HT-29 (cell line): ENCODE measurements at regions not wholly inside any gene's neighbourhood (a gene's known extent, or its start where the extent isn't known, plus 50 kb on each side); places are given as distances from the start of the nearest gene placed in this dataset.
"Not testable (repeated sequence)": the region's sequence is repeated elsewhere in the genome, so short reads cannot be mapped to it uniquely, and the experiment has no call there.

Experiments used
- DNase-seq: peaks from one replicate; pipeline ENCODE4 v3.0.0-alpha.2; 2015; ENCODE audit warnings: low spot score

DNA sequence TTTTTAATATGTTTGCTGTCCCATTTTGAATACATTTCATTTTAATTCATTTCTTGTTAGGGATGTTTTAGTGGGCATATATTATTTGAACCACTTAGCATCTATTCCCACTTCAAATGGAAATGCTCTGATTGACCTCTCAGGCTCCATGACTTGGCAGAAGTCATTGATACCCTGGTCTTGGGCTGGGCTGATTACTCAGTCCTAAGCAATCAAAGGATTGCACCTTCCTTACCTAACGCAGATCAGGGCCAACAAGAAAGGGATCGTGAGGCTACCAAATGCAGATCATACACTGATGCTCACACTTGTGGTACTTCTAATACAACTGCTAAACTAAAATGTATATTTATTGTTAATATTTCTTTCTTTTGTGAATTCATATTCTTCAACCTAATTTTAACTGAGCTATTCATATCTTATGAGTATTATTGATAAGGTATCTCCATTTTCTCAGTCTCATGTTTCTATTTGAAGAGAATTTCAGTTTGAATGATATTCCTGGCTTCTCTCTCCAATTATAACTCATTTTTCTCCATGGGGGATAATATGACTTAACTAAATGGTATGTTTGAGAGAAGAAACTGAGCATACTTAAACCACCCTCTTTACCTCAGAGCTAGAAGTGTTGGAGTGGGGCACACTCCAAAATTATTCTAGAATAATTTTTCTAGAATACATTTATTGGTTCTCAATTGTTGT is 615.5 kb upstream of the ADAMTS5 start:
- DNase-seq, result no peak

- DNase-seq, result no peak
Observed at GRCh38 chr21:27581168-27581567, 614.3 kb upstream of the ADAMTS5 start.

GRCh38 chr21:27580276-27580675 is 613.4 kb upstream of the ADAMTS5 start:
- no peak for DNase-seq

DNA sequence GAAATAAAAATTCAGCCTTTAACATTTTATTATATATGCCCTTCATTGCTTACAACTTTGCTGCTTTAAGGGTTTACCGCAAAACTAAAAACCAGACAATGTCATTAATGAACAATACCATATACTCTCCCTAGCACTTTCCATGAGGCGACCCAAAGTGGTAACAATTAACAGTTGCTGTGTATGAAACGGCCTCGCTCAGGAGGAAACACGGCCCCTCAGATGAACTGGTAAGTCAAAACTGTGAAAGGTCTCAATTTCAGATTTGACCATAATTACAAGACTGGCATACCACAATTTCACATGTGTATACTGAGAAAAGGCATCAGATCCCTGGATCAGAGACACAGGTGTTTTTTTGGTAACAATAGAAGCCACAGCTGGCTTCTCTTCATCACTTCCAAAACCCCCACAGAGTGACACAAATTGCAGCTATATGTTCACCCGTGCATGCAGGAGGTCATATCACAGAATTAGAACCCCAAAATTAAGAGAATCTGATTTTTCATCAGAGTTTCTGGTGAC is 611.9 kb upstream of the ADAMTS5 start:
- no peak for DNase-seq

DNA sequence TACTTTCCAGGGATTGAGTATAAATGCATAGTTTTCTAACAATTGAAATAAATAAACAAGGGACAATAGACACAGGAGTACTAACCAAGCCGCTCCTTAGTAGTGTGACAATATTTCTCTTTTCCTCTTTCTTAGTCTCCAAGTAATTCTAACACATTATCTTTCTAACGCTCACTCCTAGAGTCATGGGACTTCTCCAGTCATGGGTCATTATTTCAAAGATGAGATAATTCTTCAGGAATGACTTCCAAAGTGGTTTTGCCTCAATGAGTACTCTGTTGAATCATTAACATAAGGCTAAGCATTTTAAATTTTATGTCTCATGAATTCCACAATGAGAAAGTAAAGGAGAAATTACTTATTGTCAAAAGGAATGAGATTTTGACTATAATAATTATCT is 605.8 kb upstream of the ADAMTS5 start:
- DNase-seq, result no peak

- no peak for DNase-seq
Observed at GRCh38 chr21:27571706-27572105, 604.8 kb upstream of the ADAMTS5 start.

DNA sequence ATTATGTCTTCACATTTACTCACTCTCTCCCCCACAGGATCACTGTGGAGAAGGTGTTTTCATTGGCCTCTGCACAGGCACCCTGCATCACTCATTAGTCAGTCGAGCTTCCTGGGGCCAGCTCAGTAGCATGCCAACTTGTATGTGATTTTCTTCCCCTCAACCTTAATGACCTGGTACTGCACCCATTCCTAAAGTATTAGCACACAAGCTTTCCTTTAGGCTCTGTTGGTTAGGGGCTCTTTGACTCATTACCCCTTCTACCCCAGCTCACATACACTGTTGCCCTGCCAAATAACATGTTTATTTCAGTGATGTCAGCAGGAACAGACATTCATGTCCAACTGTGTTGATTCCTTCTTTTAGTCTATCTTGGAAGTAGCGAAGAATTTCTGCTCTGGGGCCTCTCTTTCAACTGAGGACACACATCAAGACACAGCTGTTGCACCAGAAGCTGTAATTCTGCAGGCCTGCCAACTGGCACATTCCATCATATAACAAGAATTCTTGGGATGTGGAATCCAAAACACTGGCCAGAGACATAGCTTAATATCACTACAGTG is 603.5 kb upstream of the ADAMTS5 start:
- DNase-seq, result no peak

DNA sequence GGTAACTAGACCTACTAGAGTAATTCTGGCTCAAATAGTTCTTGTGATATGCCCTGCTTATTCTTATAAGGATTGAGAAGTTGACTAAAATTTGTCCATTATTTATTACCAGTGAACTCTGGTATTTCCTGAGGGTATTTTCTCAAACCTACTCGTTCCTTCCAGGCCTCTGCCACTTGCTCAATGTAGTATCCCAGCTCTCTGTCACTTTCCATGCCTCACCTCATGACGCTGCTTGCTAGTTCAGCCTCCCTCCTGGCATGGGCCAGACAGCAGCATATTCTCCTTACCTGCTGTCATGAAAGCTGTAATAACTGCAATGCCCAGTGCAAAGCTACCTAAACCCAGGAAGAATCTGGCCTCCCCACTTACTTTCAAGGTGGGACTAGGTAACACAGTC is 602.9 kb upstream of the ADAMTS5 start:
- DNase-seq, result no peak

- DNase-seq, result no peak
Observed at GRCh38 chr21:27569091-27569490, 602.2 kb upstream of the ADAMTS5 start.

DNA sequence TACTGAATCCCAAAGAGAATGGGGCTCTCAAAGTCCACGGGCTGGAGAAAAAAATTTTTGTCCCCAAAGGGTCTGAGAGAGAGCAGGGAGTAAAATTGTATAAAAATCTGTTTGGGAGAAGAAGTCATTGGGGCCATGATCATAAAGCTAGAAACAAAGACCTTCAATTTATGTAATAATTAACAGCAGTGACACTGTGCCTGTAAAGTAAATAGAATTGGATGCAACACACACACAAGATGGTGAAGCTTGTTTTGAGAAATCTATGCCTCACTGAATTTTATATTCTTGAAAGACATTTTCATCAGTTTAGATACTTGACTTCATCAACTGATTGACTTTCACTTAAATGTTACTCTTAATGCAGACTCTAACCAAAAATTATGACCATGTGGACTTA is 600.5 kb upstream of the ADAMTS5 start:
- DNase-seq, result no peak

DNA sequence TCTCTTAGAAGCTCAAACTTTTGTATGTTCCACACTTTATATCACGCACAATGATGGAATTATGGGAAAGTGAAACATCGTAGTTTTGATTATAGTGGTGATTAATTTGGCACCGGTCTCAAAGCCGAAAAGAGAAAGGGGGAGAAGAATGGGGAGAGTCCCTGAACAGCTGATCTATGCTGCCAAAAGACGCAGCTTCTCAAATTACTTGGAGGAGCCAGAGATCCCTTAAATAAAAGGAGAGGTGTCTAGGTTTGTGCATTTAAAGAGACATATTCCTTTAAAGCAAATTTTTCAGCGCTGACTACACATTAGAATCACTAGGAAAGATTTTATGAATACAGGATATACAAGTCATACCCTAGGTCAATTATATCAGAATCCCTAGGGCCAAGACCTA is 599.6 kb upstream of the ADAMTS5 start:
- DNase-seq, result no peak

DNA sequence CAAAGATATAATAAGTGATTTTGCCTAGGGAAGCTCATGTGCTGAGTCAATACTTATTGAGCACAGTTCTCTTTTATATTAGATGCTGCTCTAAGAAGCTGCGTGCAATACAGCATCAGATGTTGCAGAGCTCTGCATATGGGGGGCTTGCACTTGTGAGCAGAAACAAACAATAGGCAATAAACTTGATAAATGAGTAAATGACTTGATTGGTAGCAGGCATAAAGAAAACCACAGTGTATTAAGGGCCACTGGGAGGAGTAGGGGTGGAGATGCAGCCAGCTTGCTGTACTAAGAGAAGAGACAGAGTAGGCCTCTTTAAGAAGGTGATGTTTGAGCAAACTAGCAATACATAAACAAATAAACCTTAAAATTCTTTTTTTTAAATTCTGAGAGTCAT is 598.5 kb upstream of the ADAMTS5 start:
- DNase-seq, result no peak

DNA sequence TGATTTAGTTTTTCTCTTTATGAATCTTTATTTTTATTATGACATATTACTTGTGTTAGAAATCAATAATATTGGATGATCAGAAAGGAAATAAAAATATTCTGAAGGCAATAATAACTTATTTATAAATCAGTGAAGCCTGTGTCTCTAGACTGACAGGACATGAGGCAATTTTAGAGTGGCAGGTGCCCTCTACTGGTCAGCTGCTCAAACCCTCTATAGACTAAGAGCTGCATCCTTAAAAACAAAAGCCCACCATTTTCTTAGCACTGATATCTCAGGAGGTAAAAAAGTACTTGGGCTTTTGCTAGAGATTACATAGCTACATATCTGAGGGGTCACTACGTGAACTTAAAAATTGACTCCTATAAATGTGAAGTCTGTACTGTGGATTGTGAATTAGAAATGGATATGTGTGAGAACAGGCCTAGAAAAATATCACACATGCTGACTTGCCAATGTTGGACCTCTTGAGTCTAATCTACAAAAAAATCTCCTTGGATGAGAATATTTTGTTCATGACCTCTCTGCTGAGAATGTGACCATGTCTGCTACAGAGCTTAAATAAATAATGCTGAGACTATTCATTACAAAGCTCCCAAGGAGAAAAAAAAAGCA is 597.9 kb upstream of the ADAMTS5 start:
- peak; percentile 40 for DNase-seq

- DNase-seq, result no peak
Observed at GRCh38 chr21:27562303-27562702, 595.4 kb upstream of the ADAMTS5 start.

- no peak for DNase-seq
Observed at GRCh38 chr21:27561116-27561515, 594.2 kb upstream of the ADAMTS5 start.

DNA sequence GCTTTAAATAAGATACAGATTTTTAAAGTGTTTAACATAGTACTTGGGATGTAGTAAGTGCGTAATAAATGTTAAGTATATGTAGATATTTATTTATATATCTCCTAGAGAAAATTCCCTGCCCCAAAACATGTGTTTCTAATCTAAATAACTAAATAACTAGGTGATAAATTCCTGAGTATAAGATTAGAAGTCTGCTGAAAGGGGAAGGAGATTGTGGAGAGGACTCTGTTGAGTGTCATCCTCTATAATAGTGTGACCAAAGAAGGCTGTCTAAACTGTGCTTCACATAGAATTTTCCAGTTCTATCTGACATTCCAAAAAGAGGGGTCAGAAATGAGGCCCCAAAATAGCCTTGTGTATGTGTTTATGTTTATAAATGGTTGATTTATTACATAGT is 590.5 kb upstream of the ADAMTS5 start:
- no peak for DNase-seq

DNA sequence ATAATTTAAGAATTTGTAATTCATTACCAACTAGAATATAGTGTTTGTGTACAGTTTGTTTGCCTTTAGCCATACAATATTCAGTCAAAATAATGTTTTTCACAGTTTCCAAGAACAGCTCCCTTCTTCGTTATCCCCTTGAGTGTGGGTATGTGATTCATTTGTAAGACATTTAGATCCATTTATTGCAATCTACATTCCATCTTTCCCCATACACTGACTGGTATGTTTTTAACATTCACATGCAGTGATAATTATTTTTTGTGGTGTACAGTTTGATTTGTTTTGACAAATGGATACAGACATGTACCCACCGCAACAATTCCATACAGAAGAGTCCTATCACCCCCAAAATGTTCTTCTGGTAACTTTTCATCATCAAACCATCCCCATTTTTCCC is 589.1 kb upstream of the ADAMTS5 start:
- DNase-seq, result no peak

- no peak for DNase-seq
Observed at GRCh38 chr21:27550287-27550686, 583.4 kb upstream of the ADAMTS5 start.

DNA sequence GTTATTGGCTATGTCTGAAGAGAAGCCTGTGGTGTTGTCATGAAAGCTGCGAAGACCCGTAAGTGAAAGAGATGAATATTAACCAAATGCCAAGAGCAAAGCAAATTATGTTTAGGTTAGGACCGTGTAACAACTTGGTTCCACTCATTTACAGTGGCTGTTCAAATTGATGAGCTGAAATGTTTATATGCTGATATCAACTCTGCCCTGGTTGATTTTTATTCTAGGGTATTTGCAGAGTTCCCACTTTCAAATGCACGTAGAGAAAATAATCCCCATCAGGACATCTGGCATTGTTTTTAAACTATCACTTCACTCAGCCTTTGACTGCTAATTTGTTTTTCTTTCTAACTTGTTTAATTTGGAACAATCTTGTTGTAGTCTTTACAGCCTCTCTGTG is 581.6 kb upstream of the ADAMTS5 start:
- DNase-seq, result no peak

DNA sequence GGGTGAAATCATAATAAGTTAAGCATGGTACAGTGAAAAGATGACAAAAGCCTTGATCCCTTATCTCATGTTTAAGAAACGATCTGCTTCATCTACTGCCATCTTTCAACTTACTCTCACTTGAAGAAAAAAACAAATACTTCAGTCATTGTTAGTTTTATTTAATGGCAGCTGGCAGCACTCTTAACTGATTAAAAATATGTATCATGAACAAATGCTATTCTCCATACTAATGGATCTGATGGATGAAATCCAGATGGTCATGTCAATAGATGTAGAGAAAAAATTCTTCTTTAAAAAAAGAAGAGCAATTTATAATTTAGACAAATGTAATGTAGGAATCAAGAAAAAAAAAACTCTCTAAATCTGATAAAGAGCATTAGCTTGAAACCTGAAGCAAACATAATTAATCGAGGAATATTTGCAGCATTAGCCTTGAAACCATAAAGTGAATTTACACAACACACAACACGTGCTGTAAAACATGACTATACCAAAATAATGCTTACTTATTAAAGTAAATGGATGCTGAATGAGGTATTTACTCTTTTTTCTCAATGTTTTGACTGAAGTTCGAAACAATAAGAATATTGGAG is 579.0 kb upstream of the ADAMTS5 start:
- DNase-seq, result no peak

GRCh38 chr21:27542126-27542525 is 575.2 kb upstream of the ADAMTS5 start:
- not testable (repeated sequence) for DNase-seq

- DNase-seq, result no peak
Observed at GRCh38 chr21:27536319-27536718, 569.4 kb upstream of the ADAMTS5 start.

- DNase-seq, result no peak
Observed at GRCh38 chr21:27535188-27535587, 568.3 kb upstream of the ADAMTS5 start.
